HG03342 (cell line): ENCODE measurements at regions not wholly inside any gene's neighbourhood (a gene's known extent, or its start where the extent isn't known, plus 50 kb on each side); places are given as distances from the start of the nearest gene placed in this dataset.
"Not testable (repeated sequence)": the region's sequence is repeated elsewhere in the genome, so short reads cannot be mapped to it uniquely, and the experiment has no call there.

Source experiments
- ATAC-seq: cut with Tn5 transposase; IDR thresholded peaks from one replicate; pipeline ENCODE4 v1.9.1; 2021; ENCODE audit warnings: mild to moderate bottlenecking, moderate library complexity; ENCODE audit not compliant: unreplicated experiment

DNA sequence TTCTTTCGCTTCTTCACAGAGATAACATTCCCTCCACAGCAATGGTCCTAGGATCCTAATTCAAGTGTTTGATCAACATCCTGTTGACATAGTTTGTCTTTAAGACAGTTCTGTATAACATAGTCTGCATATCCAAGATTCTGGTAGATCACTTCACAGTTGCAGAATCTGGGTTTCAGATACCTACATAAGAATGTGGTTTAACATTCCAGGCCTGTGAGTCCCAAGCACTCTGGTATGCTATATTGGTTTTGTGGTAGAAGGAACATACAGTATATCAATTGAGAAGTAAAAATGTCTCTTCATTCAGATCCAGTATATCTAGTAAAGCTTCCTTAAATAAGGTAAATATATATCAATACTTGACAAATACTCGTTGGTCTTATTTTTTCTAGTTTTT lies 914.2 kb upstream of the CDH6 start:
- no peak for ATAC-seq

DNA sequence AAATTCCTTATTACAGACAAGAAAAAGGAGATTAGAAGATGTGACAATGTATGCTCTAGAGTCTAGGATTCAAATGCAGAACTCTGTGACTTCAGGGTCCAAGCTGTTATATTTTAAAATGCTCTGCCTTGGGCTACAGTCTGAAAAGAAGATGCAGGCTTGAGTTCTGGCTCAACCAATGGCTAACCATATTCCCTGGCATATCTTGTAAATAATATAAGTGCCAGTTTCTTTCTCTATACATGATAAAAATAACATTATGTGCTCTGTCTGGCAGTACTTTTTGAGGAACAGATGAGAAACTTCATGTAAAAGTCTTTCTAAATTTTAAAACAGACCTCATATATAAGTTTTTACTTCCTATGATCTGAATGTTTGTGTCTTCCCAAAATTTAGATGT lies 926.5 kb upstream of the CDH6 start:
- ATAC-seq, result no peak

DNA sequence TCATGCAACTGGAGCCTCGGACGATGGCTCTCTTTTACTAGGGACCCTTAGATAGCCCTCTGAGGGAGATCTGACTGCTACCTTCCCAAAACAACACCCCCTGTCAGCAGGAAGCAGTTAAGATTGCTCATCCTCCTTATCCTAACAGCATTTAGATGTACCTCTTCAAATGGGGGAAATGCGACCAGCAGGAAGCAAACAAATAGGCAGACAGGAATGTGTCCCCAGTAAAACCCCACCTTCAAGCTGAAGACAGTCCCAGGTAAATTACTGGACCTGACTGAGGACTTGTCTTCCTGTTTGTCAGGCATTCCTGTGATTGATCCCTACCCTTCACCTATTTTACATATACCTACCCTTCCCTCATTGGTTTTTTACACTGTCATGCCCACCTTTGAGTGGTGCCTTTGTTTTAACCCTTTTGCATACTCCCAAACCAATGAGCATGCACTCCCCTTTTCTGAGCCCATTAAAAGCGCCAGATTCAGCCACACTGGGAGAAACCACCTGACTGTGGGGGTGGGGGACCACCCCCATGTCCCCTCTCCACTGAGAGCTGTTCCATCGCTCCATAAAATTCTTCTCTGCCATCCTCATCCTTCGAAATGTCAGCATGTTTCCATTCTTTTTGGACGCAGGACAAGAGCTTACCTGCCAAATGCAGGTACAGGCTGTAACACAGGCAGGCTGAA lies 954.0 kb upstream of the CDH6 start:
- ATAC-seq, result no peak

DNA sequence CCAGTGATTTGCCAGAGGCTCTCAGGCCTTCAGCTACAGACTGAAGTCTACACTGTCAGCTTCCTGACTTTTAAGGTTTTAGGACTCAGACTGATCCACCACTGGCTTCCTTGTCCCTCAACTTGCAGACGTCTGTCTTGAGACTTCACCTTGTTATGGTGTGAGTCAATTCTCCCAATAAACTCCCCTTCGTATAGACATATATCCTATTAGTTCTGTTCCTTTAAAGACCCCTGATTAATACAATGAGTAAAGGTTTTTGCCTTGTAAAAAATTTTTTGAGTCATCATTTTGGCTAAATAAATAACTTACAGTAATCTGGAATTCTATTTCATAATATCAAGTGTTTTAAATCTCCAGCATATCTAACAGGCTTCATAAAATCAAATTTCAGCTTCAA lies 956.3 kb upstream of the CDH6 start:
- ATAC-seq, result no peak

DNA sequence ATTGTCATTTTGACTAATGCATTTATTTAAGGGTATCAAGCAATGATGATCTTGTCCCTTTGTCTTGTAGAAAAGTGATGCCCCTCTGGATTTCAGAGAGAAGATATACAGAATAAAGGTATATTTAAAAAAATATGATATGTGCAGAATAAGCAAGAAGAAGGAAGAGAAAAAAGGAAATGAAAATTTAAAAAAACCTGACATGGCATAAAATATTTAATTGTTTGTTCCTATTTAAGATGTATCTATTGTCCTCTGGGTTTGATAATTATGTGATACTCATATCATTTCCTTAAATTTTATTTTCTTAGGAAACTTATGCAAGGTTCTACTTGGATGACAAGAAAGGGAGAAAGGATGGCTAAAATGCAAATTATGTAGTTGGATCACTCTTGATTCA lies 983.7 kb upstream of the CDH6 start:
- ATAC-seq, result no peak

DNA sequence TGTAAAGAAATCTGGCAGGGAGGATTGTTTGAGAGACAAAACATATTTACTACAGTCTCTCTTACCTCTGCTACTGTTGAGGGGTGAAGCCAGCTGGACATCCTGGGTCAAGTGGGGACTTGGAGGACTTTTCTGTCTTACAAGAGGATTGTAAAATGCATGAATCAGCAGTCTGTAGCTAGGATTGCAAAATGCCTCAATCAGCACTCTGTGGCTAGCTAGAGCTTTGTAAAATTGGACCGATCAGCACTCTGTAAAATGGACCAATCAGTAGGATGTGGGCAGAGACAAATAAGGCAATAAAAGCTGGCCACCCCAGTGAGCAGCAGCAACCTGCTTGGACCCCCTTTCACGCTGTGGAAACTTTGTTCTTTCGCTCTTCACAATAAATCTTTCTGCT lies 995.8 kb upstream of the CDH6 start:
- no peak for ATAC-seq

DNA sequence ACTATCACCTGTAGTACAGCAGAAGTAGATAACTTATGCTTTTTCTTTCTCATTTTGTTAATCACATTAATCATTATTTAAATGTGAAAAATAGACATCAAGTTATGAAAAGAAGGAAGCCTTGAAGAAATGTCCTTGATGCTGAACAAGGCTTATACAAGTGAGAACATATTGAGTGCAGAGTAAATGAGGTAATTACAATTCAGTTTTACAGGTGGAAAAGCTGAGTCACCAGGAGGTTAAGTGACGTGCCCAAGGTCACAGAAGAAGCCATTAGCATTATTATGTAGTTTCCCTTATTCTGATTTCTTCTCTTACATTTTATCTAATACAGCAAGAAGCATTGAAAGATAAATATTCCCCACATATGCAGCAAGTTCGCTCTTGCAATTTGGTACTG lies 998.5 kb upstream of the CDH6 start:
- ATAC-seq, result no peak

DNA sequence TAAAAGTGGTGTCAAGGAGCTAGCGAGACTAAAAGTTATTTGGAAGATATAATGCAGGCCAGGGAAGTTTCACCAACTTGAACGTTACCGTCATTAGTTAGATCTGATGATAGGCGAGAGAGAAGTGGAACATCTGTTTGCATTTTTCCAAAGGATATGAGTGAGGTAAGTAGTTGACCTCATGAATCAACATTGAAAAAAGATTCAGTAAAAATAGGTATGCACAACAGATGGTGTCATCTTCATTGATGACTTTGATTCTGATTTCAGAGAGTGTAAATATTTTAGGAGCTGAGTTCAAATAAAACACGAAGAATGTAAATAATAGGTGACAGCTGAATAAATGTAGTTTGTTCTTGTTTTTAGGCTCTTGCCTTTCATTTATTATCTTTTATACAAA lies 998.9 kb upstream of the CDH6 start:
- ATAC-seq, result no peak

DNA sequence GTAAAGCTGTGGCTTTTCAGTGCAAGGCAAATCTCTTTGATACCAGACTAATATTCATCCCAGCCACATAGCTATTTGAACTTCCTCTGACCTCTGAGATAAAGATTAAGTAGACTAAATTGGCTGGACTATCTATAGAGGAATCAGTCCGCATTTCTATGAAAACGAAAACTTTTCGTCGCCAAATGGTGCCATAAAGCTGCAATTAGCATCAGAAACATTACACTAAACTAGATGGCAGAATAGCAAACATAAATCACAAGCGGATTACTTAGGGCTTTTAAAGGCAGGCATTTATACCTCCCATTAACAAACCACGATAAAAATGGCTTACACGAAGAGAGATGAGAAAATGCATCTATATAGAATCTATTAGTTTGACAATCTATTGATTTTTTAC lies 1009.7 kb upstream of the CDH6 start:
- ATAC-seq, result no peak

DNA sequence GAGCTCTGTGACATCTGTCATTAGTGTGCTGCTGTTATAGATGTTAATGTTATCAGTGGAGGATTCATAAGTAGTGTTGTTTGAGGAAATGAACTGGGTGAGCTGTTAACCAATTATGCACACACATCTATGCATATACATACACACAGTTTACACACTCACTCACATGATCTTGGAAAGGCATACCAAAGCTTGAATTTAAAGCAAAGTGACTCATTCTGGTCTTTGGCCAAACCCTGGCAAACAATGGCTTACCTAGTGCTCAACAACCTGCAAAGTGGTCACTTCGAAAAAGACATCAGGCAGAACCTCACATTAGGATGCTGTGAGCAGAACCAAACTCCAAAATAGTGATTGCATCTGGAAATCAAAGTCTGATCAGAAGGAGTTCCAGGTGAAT lies 1037.3 kb upstream of the CDH6 start:
- ATAC-seq, result no peak

DNA sequence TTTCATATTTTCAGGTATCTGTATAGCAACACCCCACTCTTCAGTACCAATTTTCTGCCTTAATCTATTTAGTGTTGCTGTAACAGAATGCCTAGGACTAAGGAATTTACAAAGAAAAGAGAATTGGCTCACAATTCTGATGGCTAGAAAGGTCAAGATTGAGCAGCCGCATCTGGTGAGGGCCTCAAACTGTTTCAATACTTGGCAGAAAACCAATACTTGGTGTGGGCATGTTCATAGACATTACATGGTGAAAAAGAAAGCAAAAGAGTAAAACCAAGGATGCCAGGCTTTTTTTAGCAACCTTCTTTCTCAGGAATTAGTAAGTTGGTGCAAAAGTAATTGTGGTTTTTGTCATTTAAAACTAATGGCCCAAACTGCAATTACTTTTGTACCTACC lies 1041.1 kb upstream of the CDH6 start:
- ATAC-seq, result no peak

DNA sequence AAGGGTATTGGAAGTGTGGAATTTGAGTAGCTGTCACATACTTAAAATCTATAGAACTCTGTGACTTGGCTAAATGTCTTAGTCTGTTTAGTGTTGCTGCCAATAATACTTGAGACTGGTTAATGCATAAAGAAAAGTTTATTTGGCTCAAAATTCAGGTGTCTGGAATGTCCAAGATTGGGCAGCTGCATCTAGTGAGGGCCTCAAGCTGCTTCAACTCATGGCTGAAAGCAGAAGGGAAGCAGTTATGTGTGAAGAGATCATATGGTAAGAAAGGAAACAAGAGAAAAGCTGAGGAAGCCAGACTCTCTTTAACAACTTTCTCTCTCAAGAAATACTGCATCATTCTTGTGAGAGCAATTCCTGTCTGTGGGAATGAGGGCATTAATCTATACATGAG lies 1043.3 kb upstream of the CDH6 start:
- no peak for ATAC-seq

DNA sequence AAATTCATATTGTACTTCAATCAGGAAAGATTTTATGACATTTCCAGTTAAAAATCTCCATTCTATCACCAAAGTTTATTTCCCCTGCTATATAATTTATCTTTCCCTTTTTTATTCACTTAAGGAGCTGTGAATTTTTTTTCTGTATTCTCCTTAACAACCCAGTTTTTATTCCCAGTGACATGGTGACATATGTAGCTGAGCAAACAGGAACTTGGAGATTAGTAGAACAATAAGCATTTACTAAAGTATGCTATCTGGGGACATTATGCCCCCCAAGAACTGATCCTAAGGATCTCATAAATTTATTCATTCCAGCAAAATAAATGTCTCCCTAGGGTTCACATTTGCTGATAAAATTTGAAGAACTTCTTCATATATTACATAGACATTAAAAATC lies 1044.0 kb upstream of the CDH6 start:
- ATAC-seq, result no peak

DNA sequence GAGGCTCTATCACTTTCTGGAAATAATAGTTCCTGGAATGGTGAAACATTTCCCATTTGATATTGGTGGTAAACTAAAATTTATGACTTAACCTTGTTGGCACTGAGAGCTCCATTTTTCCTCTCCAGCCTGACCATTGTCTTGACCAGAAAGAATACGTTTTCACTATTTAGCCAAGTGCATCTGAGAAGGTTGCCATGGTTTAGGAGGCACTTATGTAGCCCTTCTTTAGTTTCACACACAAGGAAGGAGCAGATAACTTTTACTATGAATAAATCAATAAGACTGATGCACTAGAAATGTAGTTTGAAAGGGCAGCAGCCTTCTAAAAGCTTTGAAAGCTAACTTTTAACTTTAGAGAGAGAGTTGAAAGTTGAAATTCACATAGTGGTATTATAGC lies 1045.5 kb upstream of the CDH6 start:
- ATAC-seq, result no peak

DNA sequence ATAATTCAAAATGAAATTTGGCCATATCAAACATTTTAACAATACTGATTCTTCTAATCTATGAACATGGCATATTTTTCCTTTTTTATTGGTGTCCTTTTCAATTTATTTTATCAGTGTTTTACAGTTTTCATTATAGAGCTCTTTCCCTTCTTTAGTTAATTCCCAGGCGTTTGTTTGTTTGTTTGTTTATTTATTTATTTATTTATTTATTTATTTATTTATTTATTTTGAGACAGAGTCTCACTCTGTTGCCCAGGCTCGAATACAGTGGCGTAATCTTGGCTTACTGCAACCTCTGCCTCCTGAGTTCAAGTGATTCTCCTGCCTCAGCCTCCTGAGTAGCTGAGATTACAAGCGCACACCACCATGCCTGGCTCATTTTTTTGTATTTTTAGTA lies 1049.4 kb upstream of the CDH6 start:
- not testable (repeated sequence) for ATAC-seq

DNA sequence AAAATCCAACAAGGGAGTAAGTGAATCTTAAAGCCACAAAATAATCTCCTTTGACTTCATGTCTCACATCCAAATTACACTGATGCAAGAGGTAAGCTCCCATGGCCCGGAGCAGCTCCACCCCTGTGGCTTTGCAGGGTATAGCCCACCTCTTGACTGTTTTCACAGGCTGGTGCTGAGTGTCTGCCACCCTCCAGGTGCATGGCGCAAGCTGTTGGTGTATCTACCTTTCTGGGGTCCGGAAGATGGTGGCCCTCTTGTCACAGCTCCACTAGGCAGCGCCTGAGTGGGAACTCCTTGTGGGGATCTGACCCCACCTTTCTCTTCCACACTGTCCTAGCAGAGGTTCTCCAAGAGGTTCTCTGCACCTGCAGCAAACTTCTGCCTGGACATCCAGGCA lies 1051.1 kb upstream of the CDH6 start:
- no peak for ATAC-seq

DNA sequence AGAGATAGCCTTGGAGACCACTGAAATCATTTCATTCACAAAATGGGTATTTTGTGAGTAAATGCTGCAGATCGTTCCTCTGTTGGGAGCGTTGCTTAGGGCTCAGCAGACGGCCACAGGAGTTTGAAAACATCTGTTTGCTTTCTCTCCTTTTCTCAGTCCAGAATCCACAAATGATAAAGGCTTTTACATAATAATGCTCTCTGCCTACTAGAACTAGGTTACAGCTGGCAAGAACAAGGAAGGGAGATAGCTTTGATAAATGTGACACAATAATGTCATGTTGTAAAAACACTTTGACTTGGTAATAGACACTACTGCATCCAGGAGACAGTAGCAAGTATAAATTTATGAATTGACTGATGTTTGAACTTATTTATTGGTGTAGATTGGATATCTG lies 1072.4 kb upstream of the CDH6 start:
- ATAC-seq, result no peak

DNA sequence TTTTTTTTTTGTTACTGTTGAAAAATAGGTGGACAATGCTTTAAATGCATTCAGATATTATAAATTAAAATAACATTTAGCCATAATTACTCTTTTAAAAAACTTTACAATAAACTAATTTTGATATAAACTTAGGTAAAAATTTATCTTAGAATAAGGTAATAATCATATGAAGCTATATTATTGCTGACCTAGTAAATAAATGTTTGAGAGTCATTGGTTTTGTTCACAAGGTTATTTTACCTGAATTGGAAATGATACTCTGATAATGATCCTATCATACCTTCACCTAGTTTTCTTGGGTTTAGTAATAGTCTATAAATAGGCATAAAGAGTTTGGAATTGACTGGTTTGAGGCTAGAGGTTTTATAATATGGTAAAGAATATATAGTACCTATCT lies 1076.4 kb upstream of the CDH6 start:
- no peak for ATAC-seq

DNA sequence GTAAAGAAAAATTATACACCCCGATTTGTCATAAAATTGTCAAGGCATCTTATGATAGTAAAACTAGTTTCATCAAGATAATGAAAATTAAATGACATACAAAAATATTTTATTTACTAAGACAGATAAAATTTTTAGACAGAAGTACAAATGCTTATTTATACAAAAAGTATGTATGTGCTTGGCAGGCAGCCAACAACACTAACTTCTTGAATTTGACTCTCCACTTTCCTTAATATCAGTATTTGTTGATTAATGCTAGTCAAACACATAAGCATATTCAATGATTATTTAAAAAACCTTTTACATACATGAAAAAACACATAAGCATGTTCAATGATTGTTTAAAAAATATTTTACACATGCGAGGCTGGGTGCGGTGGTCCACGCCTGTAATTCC lies 1079.9 kb upstream of the CDH6 start:
- ATAC-seq, result no peak

DNA sequence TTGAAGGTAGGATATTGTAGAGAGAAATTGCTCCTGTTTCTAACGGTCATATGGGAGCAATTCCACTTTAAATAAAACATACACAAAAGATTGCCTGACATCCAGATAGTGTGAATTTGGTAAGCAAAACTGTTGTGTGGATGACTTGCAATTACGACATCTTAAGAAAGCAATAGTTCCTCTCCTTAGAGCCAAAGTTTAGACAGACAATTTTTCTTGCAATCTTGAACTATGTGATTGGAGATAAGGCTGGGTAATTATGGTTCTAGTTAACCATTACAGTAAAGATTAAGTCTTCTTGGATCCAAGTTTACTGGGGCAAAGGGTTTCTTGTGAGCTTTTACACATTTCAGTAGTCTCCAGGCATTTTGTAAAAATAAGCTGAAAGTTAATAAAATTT lies 1080.6 kb upstream of the CDH6 start:
- ATAC-seq, result no peak

DNA sequence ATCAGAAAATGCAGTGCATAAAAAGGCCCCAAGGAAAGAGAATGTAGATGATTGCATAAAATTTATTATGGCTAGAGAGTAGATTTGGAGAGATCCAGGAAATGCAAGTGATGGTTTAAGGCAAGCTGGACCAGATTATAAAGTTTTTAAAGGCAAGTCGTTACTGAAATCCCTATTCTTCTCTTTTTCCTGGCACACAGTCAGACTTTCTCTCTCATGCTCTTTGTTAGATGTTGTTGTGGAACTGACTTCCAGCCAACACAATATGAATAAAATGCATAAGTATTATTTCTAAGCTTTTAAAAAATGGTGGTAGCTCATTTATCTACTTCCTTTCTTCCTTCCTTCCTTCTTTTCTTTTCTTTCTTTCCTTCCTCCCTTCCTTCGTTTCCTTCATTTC lies 1085.4 kb upstream of the CDH6 start:
- ATAC-seq, result no peak

DNA sequence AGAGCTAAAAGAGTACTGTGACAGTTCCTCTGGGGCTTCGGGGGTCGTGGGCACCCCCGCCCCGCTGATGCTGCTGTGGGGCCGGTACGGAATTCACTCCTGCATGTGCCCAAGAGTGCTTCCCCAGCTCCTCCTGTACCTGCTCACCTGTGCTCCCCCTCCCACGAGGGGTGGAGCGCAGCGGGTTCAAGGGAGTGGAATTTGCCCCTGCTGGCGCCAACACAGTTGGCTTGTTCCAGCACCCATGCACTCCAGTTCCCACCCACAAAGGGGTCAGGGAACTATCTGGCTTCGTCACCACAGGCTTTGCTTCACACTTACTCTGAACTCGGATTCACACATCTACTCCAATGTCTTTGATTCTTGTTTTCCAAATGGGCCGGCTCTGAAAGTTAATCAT lies 1086.9 kb upstream of the CDH6 start:
- no peak for ATAC-seq

DNA sequence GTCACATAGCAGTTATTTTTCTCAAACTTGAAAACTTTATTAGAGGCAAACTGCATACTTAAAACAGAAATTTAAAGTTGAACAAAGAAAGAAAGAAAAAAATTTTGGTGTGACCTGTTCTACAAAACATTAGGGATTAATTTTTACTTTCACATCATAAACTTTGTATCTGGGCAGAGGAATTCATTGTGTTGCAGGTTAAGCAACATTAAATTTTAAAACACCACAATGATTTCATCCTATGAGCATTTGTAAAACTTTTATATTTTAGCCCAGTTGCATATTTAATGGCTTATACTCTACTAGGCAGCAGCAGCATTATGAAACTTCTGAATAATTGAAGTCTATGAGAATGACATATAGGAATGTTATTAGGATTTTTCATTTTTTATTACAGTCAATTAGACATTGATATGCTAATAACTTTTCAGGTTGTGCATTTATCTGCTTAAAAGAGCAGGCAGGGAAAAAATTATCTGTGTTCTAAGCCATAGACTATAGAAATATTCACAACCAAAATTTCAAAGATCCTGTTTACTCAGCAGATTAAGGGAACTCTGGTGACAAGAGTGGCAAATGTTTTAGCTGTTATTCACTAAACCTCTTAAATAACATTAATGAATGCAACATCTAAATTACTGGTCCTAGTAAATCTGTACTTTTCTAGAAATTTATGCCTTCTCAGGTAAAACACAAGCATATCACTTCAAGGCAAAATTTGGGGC lies 1088.5 kb upstream of the CDH6 start:
- no peak for ATAC-seq
